ENCODE measurements at regions not wholly inside any gene's neighbourhood (a gene's known extent, or its start where the extent isn't known, plus 50 kb on each side); places are given as distances from the start of the nearest gene placed in this dataset.

GRCh38 chr2:126771501-126772195, 115.7 kb downstream of the GYPC start:
- TF ChIP-seq POLR2A (IDR thresholded peaks at IDR 0.05; ENCODE audit: low read depth, low read length) (no peak), TAF1 (IDR thresholded peaks at IDR 0.05; ENCODE audit: borderline replicate concordance, low read depth, low read length) (no peak)

All from GM12892 (cell line).